Adrenal gland (tissue), 5 donors: ENCODE measurements at regions not wholly inside any gene's neighbourhood (a gene's known extent, or its start where the extent isn't known, plus 50 kb on each side); places are given as distances from the start of the nearest gene placed in this dataset.

Source experiments
- CTCF ChIP-seq, 6 experiments: fragments of 450-650 bp in 4 of 6; fragments of 200-600 bp in 2 of 6; sonication (generic) in 1 of 6; IDR thresholded peaks; 1 replicate in 5 of 6; 2 replicates in 1 of 6; pipeline versions ENCODE4 v1.5.1 to v1.8.0; 2016 to 2021; ENCODE audit warnings: antibody characterized with exemption in 6 of 6, mild to moderate bottlenecking in 2 of 6, moderate library complexity in 1 of 6
- POLR2A ChIP-seq, 2 donors: fragments of 450-650 bp; IDR thresholded peaks; one replicate each; pipeline ENCODE4 v1.6.1; 2017; ENCODE audit warnings: antibody characterized with exemption in 2 of 2, mild to moderate bottlenecking in 2 of 2, moderate library complexity in 1 of 2
- donor health status: DM: no; HTN: no; CAD: no.

- TF ChIP-seq CTCF (IDR thresholded peaks at IDR 0.05), result no peak
- TF ChIP-seq POLR2A (IDR thresholded peaks at IDR 0.05), result no peak
Observed at GRCh38 chr18:53757328-53757727, 467.1 kb downstream of the MBD2 start.
